ENCODE measurements at regions not wholly inside any gene's neighbourhood (a gene's known extent, or its start where the extent isn't known, plus 50 kb on each side); places are given as distances from the start of the nearest gene placed in this dataset.

- no peak for DNase-seq
Measured at GRCh38 chr11:109264128-109264527, 157.9 kb upstream of the C11orf87 start.

- no peak for DNase-seq
Measured at GRCh38 chr11:109267293-109268095, 154.5 kb upstream of the C11orf87 start.

- no peak for DNase-seq
Measured at GRCh38 chr11:109275931-109276330, 146.1 kb upstream of the C11orf87 start.

DNA sequence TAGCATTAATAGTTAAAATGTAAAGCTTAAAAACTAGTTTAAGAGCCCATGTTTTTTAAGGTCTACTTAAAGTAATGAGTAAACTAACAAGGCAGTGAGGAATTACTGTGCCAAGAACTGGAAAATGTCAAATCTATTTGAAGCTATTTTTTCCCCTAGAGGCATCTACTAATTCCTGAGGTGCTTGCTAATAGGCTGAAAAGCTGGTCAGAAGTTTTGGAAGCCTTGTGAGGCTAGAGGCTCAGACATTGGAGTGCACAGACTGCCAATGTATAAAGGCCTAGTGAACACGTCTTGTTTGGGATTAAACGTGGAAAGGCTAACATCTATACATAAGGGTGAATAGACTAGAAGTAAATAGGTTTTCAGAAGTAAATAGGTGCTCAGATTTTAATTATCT lies 136.5 kb upstream of the C11orf87 start:
- DNase-seq, result no peak

DNA sequence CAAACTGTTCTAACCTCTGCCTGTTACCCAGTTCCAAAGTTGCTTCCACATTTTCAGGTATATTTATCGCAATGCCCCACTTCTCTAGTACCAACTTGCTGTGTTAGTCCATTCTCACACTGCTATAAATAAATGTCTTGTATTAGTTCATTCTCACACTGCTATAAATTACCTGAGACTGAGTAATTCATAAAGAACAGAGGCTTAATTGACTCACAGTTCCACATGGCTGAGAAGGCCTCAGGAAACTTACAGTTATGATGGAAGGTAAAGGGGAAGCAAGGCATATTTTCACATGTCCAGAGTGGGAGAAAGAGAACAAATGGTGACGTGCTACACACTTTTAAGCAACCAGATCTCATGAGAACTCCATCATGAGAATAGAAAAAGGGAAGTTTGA lies 130.4 kb upstream of the C11orf87 start:
- no peak for DNase-seq

DNA sequence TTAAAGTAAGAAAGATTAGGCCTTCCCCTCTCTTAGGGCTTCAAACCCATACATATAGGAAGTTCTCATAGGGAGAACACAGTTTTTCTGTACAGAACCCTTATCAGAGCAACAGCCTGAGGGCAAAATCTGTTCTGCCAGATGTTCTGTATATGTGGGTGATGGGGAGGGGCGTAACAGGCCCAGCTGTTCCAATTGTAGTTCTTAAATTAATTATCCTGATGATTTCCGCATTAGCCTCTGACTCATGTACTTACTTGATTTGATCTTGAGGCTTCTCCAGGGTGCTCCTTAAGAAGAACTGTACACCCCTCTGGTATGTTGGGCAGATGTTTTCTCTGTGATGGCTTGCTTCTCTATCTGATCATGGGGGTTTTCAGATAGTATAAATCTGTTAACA lies 123.1 kb upstream of the C11orf87 start:
- DNase-seq, result no peak

GRCh38 chr11:109300211-109300610 lies 121.8 kb upstream of the C11orf87 start:
- DNase-seq, result no peak

- no peak for DNase-seq
Measured at GRCh38 chr11:109302591-109303334, 119.2 kb upstream of the C11orf87 start.

DNA sequence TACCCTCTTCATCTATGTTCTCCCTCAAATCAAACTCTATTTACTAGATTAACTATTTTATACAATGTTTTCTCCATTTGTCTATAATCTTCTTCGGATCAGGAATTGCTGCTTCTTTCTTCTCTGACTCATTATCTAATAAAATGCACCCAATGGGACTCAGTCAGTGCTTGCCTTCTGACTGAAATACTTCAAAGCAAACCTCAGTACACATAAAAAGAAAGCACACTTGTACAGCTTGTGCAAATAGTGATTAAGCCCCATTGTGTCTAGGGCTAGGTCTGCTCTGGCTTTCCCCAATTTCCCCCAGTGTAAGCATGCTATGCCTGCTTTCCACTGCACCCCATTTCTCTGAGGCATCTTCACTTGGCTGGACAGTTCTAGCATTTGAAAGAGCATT lies 118.6 kb upstream of the C11orf87 start:
- DNase-seq, result no peak

GRCh38 chr11:109304159-109304558 lies 117.8 kb upstream of the C11orf87 start:
- DNase-seq, result no peak

GRCh38 chr11:109305009-109305408 lies 117.0 kb upstream of the C11orf87 start:
- no peak for DNase-seq

DNA sequence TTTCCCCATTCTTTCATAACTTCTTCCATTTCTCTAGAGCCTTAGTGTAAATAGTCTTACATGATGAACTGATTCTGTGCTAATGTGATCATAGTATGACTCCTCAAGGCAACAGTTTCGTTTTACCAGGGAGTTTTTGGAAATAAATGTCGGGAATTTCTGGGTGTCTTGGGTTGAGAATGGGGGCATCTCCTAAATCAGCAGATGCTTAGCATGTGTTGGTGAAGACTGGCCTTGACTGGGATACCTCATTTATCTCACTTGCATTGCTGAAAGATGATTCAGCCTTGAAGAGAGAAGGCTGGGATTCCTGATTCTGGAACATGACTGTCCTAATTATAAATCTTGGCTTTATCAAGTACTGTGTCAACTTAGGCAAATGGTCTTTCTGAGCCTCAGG lies 115.7 kb upstream of the C11orf87 start:
- no peak for DNase-seq

DNA sequence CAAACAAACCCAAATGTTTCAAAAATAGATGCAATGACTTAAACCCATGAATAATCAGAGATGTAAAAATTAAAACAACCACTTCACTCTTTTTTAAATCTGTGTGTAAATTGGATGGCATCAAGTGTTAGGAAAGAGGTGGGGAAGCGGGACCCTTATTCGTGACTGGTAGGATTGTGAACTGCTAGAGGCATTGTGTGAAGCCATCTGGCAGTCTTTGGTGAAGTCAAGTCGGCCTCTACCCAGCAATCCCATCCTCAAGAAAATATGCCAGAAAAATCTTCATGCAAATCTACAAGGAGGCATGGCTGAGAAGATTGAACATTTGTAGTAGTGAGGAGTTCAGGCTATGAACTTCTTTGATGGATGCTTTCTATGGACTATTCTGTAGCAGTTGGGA lies 114.6 kb upstream of the C11orf87 start:
- peak in 1 of 56 donors; percentile 13 for DNase-seq

- DNase-seq, result no peak
Measured at GRCh38 chr11:109308551-109308950, 113.4 kb upstream of the C11orf87 start.

DNA sequence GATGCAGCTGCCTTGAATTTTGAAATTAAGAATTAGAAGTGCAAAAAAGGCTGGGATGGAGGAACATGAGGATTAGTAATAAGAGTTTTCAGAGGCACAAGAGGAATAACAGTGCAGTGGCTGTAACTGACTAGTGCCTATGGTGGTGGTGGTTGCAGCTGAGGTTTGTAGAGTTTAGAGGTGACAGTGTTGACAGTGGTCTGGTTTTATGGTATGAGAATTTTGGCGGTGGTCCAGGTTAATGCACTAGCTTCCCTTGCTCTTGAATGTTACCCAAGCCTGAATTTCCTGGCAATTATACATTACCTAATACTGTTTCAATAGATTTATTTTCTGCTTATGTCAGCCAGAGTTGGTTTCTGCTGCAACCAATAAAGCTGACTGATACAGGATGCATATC lies 112.8 kb upstream of the C11orf87 start:
- no peak for DNase-seq

GRCh38 chr11:109317726-109318125 lies 104.3 kb upstream of the C11orf87 start:
- DNase-seq, result no peak

GRCh38 chr11:109320595-109320994 lies 101.4 kb upstream of the C11orf87 start:
- no peak for DNase-seq

- no peak for DNase-seq
Measured at GRCh38 chr11:109326781-109327180, 95.2 kb upstream of the C11orf87 start.

DNA sequence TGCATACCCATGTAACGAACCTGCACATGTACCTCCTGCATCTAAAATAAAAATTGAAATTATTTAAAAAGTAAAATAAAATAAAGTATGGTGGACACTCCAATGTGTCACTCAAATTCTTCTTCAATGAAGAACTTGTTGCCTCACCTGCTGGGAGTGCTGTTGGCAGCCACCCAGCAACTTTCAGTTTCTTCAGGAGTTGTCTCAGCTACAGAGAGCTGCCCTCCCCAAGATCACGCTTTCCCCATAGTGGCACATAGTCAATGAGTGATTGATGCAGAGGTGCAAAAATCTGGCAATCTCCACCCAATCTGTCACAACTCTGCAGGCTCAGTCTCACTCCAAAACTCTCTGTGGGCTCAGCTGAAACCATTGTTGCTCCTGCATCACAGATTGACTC lies 92.3 kb upstream of the C11orf87 start:
- no peak for DNase-seq

- no peak for DNase-seq
Measured at GRCh38 chr11:109338131-109338530, 83.9 kb upstream of the C11orf87 start.

GRCh38 chr11:109342261-109342660 lies 79.7 kb upstream of the C11orf87 start:
- DNase-seq, result no peak

GRCh38 chr11:109343242-109343641 lies 78.7 kb upstream of the C11orf87 start:
- peak in 2 of 56 donors; percentile 2 to 5 for DNase-seq

DNA sequence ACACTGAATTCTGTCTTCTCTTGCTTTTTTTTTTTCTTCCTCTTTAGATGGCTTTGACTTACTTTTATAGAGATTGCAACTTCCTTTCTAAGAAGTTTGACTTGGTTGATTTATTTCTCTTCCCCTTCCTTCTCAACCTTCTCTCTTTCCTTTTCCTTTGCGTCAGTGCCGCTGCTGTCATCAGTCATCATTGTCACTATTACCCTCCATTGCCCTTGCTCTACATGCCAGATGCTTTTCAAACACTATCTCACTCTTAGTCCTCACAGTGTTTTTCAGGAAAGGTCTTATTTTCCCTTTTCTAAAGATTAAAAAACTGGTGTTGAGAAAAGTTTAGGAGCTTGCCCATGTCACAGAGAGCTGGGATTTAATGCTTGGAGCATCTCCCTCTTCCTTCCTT lies 74.7 kb upstream of the C11orf87 start:
- no peak for DNase-seq

Measured in amygdala (tissue), 56 donors.